Stimulated activated CD4-positive, alpha-beta T cell treated with anti-CD3 and anti-CD28 coated beads, Interleukin-4, amount 100 ng/mL, for 48 hours (primary cell): ENCODE measurements at regions not wholly inside any gene's neighbourhood (a gene's known extent, or its start where the extent isn't known, plus 50 kb on each side); places are given as distances from the start of the nearest gene placed in this dataset.
"Not testable (repeated sequence)": the region's sequence is repeated elsewhere in the genome, so short reads cannot be mapped to it uniquely, and the experiment has no call there.

ENCODE experiments used
- DNase-seq, 2 donors: peaks; one replicate each; pipeline ENCODE4 v3.0.0-alpha.2; 2020; ENCODE audit warnings: low read depth in 2 of 2

GRCh38 chr2:104976603-104977120 is 61.2 kb upstream of the MRPS9 start:
- DNase-seq, result peak in 1 of 2 donors; percentile 3

- no peak for DNase-seq
These were observed 59.9 kb upstream of the MRPS9 start for GRCh38 chr2:104977958-104978357.

GRCh38 chr2:104979786-104980185 is 58.1 kb upstream of the MRPS9 start:
- not testable (repeated sequence) for DNase-seq

GRCh38 chr2:104982111-104982510 is 55.8 kb upstream of the MRPS9 start:
- DNase-seq, result no peak
